Liver (tissue), 8 donors: ENCODE measurements at regions not wholly inside any gene's neighbourhood (a gene's known extent, or its start where the extent isn't known, plus 50 kb on each side); places are given as distances from the start of the nearest gene placed in this dataset.

Experiments used
- DNase-seq: peaks from one replicate; pipeline ENCODE4 v3.0.0-alpha.2; 2017; ENCODE audit warnings: low spot score
- H3K27ac ChIP-seq, 2 donors: one replicate each; pipeline ENCODE4 v1.7.0; 2013; ENCODE audit warnings: inconsistent platforms in 2 of 2, low read length in 2 of 2, control low read depth in 1 of 2, low read depth in 1 of 2, mild to moderate bottlenecking in 1 of 2
- H3K27me3 ChIP-seq, 4 donors: one replicate each; pipeline versions ENCODE4 v1.6.1 to v1.7.0; 2013; ENCODE audit warnings: low read length in 3 of 4, inconsistent platforms in 1 of 4, mild to moderate bottlenecking in 1 of 4, moderate library complexity in 1 of 4; ENCODE audit not compliant: control insufficient read depth in 4 of 4, insufficient read depth in 4 of 4
- H3K36me3 ChIP-seq, 4 donors: one replicate each; pipeline versions ENCODE4 v1.6.1 to v1.7.0; 2013; ENCODE audit warnings: low read length in 3 of 4, mild to moderate bottlenecking in 3 of 4, low read depth in 1 of 4, moderate library complexity in 1 of 4; ENCODE audit not compliant: control insufficient read depth in 4 of 4, insufficient read depth in 3 of 4
- H3K4me1 ChIP-seq, 4 donors: one replicate each; pipeline versions ENCODE4 v1.6.1 to v1.7.0; 2013; ENCODE audit warnings: low read length in 3 of 4, mild to moderate bottlenecking in 3 of 4, moderate library complexity in 1 of 4; ENCODE audit not compliant: control insufficient read depth in 4 of 4, insufficient read depth in 4 of 4
- H3K4me3 ChIP-seq, 3 donors: one replicate each; pipeline versions ENCODE4 v1.6.1 to v1.7.0; 2013; ENCODE audit warnings: low read length in 3 of 3, control low read depth in 1 of 3, low read depth in 1 of 3, mild to moderate bottlenecking in 1 of 3
- H3K9ac ChIP-seq, 2 donors: one replicate each; pipeline ENCODE4 v1.7.0; 2013; ENCODE audit warnings: low read length in 2 of 2, mild to moderate bottlenecking in 2 of 2, moderate library complexity in 2 of 2, control low read depth in 1 of 2, low read depth in 1 of 2
- H3K9me3 ChIP-seq, 4 donors: one replicate each; pipeline versions ENCODE4 v1.6.1 to v1.7.0; 2013; ENCODE audit warnings: low read length in 3 of 4; ENCODE audit not compliant: control insufficient read depth in 4 of 4
- CTCF ChIP-seq: fragments of 150-350 bp; IDR thresholded peaks from 2 replicates; pipeline ENCODE4 v1.5.1; 2017; ENCODE audit warnings: improper control_type of control experiment, low read depth, low read length; ENCODE audit not compliant: missing input control
- EGR1 ChIP-seq, 2 donors: IDR thresholded peaks; 2 replicates each; pipeline ENCODE4 v1.6.1; 2016 to 2018; ENCODE audit warnings: antibody characterized with exemption in 2 of 2, low read depth in 2 of 2
- FOXA2 ChIP-seq: IDR thresholded peaks from 2 replicates; pipeline ENCODE4 v1.6.1; 2016; ENCODE audit warnings: antibody characterized with exemption
- HNF4A ChIP-seq, 2 donors: conservative IDR thresholded peaks; 2 replicates each; pipeline ENCODE4 v1.6.1; 2016; ENCODE audit warnings: antibody characterized with exemption in 2 of 2, mild to moderate bottlenecking in 2 of 2
- HNF4G ChIP-seq: IDR thresholded peaks from 2 replicates; pipeline ENCODE4 v1.6.1; 2016; ENCODE audit warnings: antibody characterized with exemption
- MAX ChIP-seq: IDR thresholded peaks from 2 replicates; pipeline ENCODE4 v1.6.1; 2016; ENCODE audit warnings: antibody characterized with exemption
- NR2F2 ChIP-seq: IDR thresholded peaks from 2 replicates; pipeline ENCODE4 v1.6.1; 2016; ENCODE audit warnings: antibody characterized with exemption
- RAD21 ChIP-seq, 2 donors: IDR thresholded peaks; 2 replicates each; pipeline ENCODE4 v1.6.1; 2016; ENCODE audit warnings: antibody characterized with exemption in 2 of 2, mild to moderate bottlenecking in 2 of 2
- RXRA ChIP-seq, 2 donors: IDR thresholded peaks; 2 replicates each; pipeline ENCODE4 v1.6.1; 2017 to 2018; ENCODE audit warnings: antibody characterized with exemption in 2 of 2, mild to moderate bottlenecking in 1 of 2
- SP1 ChIP-seq: IDR thresholded peaks from 2 replicates; pipeline ENCODE4 v1.6.1; 2018; ENCODE audit warnings: antibody characterized with exemption, mild to moderate bottlenecking
- TAF1 ChIP-seq: conservative IDR thresholded peaks from 2 replicates; pipeline ENCODE4 v1.6.1; 2016; ENCODE audit warnings: antibody characterized with exemption, mild to moderate bottlenecking
- WGBS: extraction: QIAGEN DNeasy Blood & Tissue Kit; methylation state at CpG from one replicate; pipeline ENCODE4 v1.1.7; 2013; 5-methylcytosine and 5-hydroxymethylcytosine counted together
- TF ChIP-seq, protein P1 (sequence below): IDR thresholded peaks from 2 replicates; pipeline ENCODE4 v1.6.1; 2016; ENCODE audit warnings: antibody characterized with exemption, mild to moderate bottlenecking
- TF ChIP-seq, protein P2 (sequence below): IDR thresholded peaks from 2 replicates; pipeline ENCODE4 v1.6.1; 2016; ENCODE audit warnings: antibody characterized with exemption
- TF ChIP-seq, protein P3 (sequence below): IDR thresholded peaks from 2 replicates; pipeline ENCODE4 v1.6.1; 2016; ENCODE audit warnings: antibody characterized with exemption
- donor health status: healthy.
- donor health status: healthy.
- donor health status: healthy.
- donor health status: healthy.
- donor health status: healthy.

GRCh38 chr1:224054012-224054411 is 59.9 kb upstream of the FBXO28 start:
- H3K27ac ChIP-seq = no peak overlapping the region
- no peak for DNase-seq
- 73% methylated on average over 2 of the region's 2 CpGs for WGBS

More at GRCh38 chr1:224054012-224054411, 59.9 kb upstream of the FBXO28 start:
- Histone ChIP-seq H3K4me3 (no peak overlapping the region), H3K9me3 (no peaks in the 10 kb centered on the region), H3K9ac (no peak overlapping the region), H3K4me1 (peaks cover 0 to 2% (median under 1%) of the 10 kb centered on the region in 4 donors), H3K36me3 (no peaks in the 10 kb centered on the region), H3K27me3 (no peaks in the 10 kb centered on the region)
- TF ChIP-seq TAF1 (no peak), SP1 (no peak), RXRA (IDR thresholded peaks at IDR 0.05) (no peak), HNF4A (conservative IDR thresholded peaks at IDR 0.05) (no peak), EGR1 (IDR thresholded peaks at IDR 0.05; ENCODE audit: low read depth in 2 of 2) (no peak), CTCF (no peak), RAD21 (IDR thresholded peaks at IDR 0.05) (no peak), FOXA2 (no peak), NR2F2 (no peak), MAX (no peak), HNF4G (no peak)
- TF ChIP-seq, protein P1, sequence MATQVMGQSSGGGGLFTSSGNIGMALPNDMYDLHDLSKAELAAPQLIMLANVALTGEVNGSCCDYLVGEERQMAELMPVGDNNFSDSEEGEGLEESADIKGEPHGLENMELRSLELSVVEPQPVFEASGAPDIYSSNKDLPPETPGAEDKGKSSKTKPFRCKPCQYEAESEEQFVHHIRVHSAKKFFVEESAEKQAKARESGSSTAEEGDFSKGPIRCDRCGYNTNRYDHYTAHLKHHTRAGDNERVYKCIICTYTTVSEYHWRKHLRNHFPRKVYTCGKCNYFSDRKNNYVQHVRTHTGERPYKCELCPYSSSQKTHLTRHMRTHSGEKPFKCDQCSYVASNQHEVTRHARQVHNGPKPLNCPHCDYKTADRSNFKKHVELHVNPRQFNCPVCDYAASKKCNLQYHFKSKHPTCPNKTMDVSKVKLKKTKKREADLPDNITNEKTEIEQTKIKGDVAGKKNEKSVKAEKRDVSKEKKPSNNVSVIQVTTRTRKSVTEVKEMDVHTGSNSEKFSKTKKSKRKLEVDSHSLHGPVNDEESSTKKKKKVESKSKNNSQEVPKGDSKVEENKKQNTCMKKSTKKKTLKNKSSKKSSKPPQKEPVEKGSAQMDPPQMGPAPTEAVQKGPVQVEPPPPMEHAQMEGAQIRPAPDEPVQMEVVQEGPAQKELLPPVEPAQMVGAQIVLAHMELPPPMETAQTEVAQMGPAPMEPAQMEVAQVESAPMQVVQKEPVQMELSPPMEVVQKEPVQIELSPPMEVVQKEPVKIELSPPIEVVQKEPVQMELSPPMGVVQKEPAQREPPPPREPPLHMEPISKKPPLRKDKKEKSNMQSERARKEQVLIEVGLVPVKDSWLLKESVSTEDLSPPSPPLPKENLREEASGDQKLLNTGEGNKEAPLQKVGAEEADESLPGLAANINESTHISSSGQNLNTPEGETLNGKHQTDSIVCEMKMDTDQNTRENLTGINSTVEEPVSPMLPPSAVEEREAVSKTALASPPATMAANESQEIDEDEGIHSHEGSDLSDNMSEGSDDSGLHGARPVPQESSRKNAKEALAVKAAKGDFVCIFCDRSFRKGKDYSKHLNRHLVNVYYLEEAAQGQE = no peak
- TF ChIP-seq, protein P2, sequence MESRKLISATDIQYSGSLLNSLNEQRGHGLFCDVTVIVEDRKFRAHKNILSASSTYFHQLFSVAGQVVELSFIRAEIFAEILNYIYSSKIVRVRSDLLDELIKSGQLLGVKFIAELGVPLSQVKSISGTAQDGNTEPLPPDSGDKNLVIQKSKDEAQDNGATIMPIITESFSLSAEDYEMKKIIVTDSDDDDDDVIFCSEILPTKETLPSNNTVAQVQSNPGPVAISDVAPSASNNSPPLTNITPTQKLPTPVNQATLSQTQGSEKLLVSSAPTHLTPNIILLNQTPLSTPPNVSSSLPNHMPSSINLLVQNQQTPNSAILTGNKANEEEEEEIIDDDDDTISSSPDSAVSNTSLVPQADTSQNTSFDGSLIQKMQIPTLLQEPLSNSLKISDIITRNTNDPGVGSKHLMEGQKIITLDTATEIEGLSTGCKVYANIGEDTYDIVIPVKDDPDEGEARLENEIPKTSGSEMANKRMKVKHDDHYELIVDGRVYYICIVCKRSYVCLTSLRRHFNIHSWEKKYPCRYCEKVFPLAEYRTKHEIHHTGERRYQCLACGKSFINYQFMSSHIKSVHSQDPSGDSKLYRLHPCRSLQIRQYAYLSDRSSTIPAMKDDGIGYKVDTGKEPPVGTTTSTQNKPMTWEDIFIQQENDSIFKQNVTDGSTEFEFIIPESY = no peak
- TF ChIP-seq, protein P3, sequence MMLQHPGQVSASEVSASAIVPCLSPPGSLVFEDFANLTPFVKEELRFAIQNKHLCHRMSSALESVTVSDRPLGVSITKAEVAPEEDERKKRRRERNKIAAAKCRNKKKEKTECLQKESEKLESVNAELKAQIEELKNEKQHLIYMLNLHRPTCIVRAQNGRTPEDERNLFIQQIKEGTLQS = no peak
